ENCODE measurements at regions not wholly inside any gene's neighbourhood (a gene's known extent, or its start where the extent isn't known, plus 50 kb on each side); places are given as distances from the start of the nearest gene placed in this dataset.

- H3K4me3 ChIP-seq, result no peak overlapping the region
- WGBS, result 93% methylated on average over 8 of the region's 10 CpGs
- intact Hi-C loops (cut with DNase I), result no loop called here
- H3K27ac ChIP-seq (replicated peaks in 1 of 4), result no peak overlapping the region
- H3K36me3 ChIP-seq, result no peaks in the 10 kb centered on the region
- H3K9me3 ChIP-seq, result peaks cover 0 to 5% (median 0%) of the 10 kb centered on the region in 4 donors
- no peak for DNase-seq (ENCODE audit: extremely low spot score)
- peaks cover 0 to 32% (median 0%) of the 10 kb centered on the region in 4 donors for H3K27me3 ChIP-seq
- TF ChIP-seq EP300 (IDR thresholded peaks at IDR 0.05), result no peak
- no peak for TF ChIP-seq POLR2A (IDR thresholded peaks at IDR 0.05; ENCODE audit: low read depth)
- no peak for TF ChIP-seq POLR2AphosphoS5 (IDR thresholded peaks at IDR 0.05)
- no peak for TF ChIP-seq CTCF (IDR thresholded peaks at IDR 0.05)
- no peaks in the 10 kb centered on the region for H3K4me1 ChIP-seq
These were observed 288.3 kb upstream of the AJAP1 start for GRCh38 chr1:4366091-4366490.

GRCh38 chr1:4367230-4367777, 287.1 kb upstream of the AJAP1 start:
- intact Hi-C loops (cut with DNase I), result no loop called here
- Histone ChIP-seq H3K27me3 (peaks cover 0 to 21% (median 0%) of the 10 kb centered on the region in 4 donors), H3K4me3 (no peak overlapping the region), H3K27ac (replicated peaks in 1 of 4) (no peak overlapping the region), H3K4me1 (no peaks in the 10 kb centered on the region), H3K9me3 (peaks cover 0 to 5% (median 0%) of the 10 kb centered on the region in 4 donors), H3K36me3 (no peaks in the 10 kb centered on the region)
- DNase-seq (ENCODE audit: extremely low spot score), result no peak
- WGBS, result 86% methylated on average over 12 of the region's 13 CpGs
- TF ChIP-seq POLR2A (IDR thresholded peaks at IDR 0.05; ENCODE audit: low read depth) (no peak), CTCF (IDR thresholded peaks at IDR 0.05) (no peak), POLR2AphosphoS5 (IDR thresholded peaks at IDR 0.05) (no peak), EP300 (IDR thresholded peaks at IDR 0.05) (no peak)

GRCh38 chr1:4369335-4369734, 285.1 kb upstream of the AJAP1 start:
- H3K27me3 ChIP-seq, result peaks cover 0 to 9% (median 0%) of the 10 kb centered on the region in 4 donors
- no peaks in the 10 kb centered on the region for H3K9me3 ChIP-seq
- TF ChIP-seq POLR2AphosphoS5 (IDR thresholded peaks at IDR 0.05) (no peak), EP300 (IDR thresholded peaks at IDR 0.05) (no peak), POLR2A (IDR thresholded peaks at IDR 0.05; ENCODE audit: low read depth) (no peak), CTCF (IDR thresholded peaks at IDR 0.05) (no peak)
- DNase-seq (ENCODE audit: extremely low spot score), result no peak
- no peak overlapping the region for H3K27ac ChIP-seq (replicated peaks in 1 of 4)
- no peak overlapping the region for H3K4me3 ChIP-seq
- H3K4me1 ChIP-seq, result no peaks in the 10 kb centered on the region
- 90% methylated on average over 4 of the region's 4 CpGs for WGBS
- H3K36me3 ChIP-seq, result no peaks in the 10 kb centered on the region
- intact Hi-C loops (cut with DNase I), result no loop called here

- H3K4me3 ChIP-seq, result no peak overlapping the region
- H3K27ac ChIP-seq (replicated peaks in 1 of 4), result no peak overlapping the region
- 93% methylated on average over 6 of the region's 6 CpGs for WGBS
- DNase-seq (ENCODE audit: extremely low spot score), result no peak
- H3K4me1 ChIP-seq, result no peaks in the 10 kb centered on the region
- intact Hi-C loops (cut with DNase I), result no loop called here
- TF ChIP-seq CTCF (IDR thresholded peaks at IDR 0.05) (no peak), POLR2AphosphoS5 (IDR thresholded peaks at IDR 0.05) (no peak), POLR2A (IDR thresholded peaks at IDR 0.05; ENCODE audit: low read depth) (no peak), EP300 (IDR thresholded peaks at IDR 0.05) (no peak)
- H3K36me3 ChIP-seq, result no peaks in the 10 kb centered on the region
- H3K9me3 ChIP-seq, result no peaks in the 10 kb centered on the region
- H3K27me3 ChIP-seq, result peaks cover 0 to 2% (median 0%) of the 10 kb centered on the region in 4 donors
These were observed 282.6 kb upstream of the AJAP1 start for GRCh38 chr1:4371849-4372248.

GRCh38 chr1:4375812-4376211, 278.6 kb upstream of the AJAP1 start:
- intact Hi-C loops (cut with DNase I), result no loop called here
- no peak for DNase-seq (ENCODE audit: extremely low spot score)
- Histone ChIP-seq H3K27me3 (peaks cover 0 to 8% (median 0%) of the 10 kb centered on the region in 4 donors), H3K27ac (replicated peaks in 1 of 4) (no peak overlapping the region), H3K4me3 (no peak overlapping the region), H3K4me1 (no peaks in the 10 kb centered on the region), H3K9me3 (peaks cover 0 to 1% (median under 1%) of the 10 kb centered on the region in 4 donors), H3K36me3 (no peaks in the 10 kb centered on the region)
- WGBS, result 85% methylated on average over 1 of the region's 1 CpG
- TF ChIP-seq POLR2A (IDR thresholded peaks at IDR 0.05; ENCODE audit: low read depth), result no peak
- TF ChIP-seq POLR2AphosphoS5 (IDR thresholded peaks at IDR 0.05), result no peak
- TF ChIP-seq CTCF (IDR thresholded peaks at IDR 0.05), result no peak
- no peak for TF ChIP-seq EP300 (IDR thresholded peaks at IDR 0.05)
